Panc1 (cell line): ENCODE measurements at regions not wholly inside any gene's neighbourhood (a gene's known extent, or its start where the extent isn't known, plus 50 kb on each side); places are given as distances from the start of the nearest gene placed in this dataset.

Experiments used
- ATAC-seq: fragments of 200-7000 bp; cut with Tn5 transposase; 2 replicates; pipeline ENCODE4 v1.9.1; 2020; ENCODE audit warnings: mild to moderate bottlenecking, moderate library complexity
- BruUV-seq: library from RNA; stranded (reverse); fragments of 400-500 nt; replicated peaks from 2 replicates; lab custom pipeline; 2021; lab: Mats Ljungman, UMichigan
- CTCF ChIA-PET: fragments of 300-600 bp; sonication (Branson Sonifier 250); formaldehyde crosslinking; loops from one replicate; lab custom pipeline; 2022; ENCODE audit warnings: antibody characterized with exemption; lab: Charles Lee
- POLR2A ChIA-PET: fragments of 300-600 bp; sonication (Branson Sonifier 250); formaldehyde crosslinking; loops from one replicate; lab custom pipeline; 2022; ENCODE audit warnings: antibody characterized with exemption; lab: Charles Lee
- DNase-seq: peaks from one replicate; pipeline ENCODE4 v3.0.0-alpha.2; 2010; ENCODE audit warnings: low read depth, low spot score
- H3K27ac ChIP-seq: 2 replicates; pipeline ENCODE4 v1.5.1; 2011; ENCODE audit warnings: mild to moderate bottlenecking, low read length, inconsistent platforms
- H3K27me3 ChIP-seq: fragments of 200-500 bp; sonication (Bioruptor generic); 2 replicates; pipeline ENCODE4 v1.6.0; 2014; ENCODE audit warnings: low read length, inconsistent platforms; ENCODE audit not compliant: control insufficient read depth, insufficient read depth
- H3K36me3 ChIP-seq: fragments of 200-500 bp; sonication (Bioruptor generic); 2 replicates; pipeline ENCODE4 v1.5.1; 2014; ENCODE audit warnings: inconsistent platforms, mild to moderate bottlenecking, low read length, moderate library complexity; ENCODE audit not compliant: control insufficient read depth, insufficient read depth
- H3K4me1 ChIP-seq: 2 replicates; pipeline ENCODE4 v1.5.1; 2011; ENCODE audit warnings: inconsistent platforms, mild to moderate bottlenecking, low read length, moderate library complexity; ENCODE audit not compliant: control insufficient read depth, insufficient read depth
- H3K4me3 ChIP-seq, 2 experiments: 2 replicates each; pipeline ENCODE4 v1.5.1; 2011 to 2012; ENCODE audit warnings: low read depth in 2 of 2, low read length in 2 of 2, mild to moderate bottlenecking in 2 of 2, inconsistent platforms in 1 of 2, moderate library complexity in 1 of 2
- H3K9me3 ChIP-seq: fragments of 200-500 bp; sonication (Bioruptor generic); 2 replicates; pipeline ENCODE4 v1.5.1; 2014; ENCODE audit warnings: low read depth, mild to moderate bottlenecking, inconsistent platforms, low read length, moderate library complexity; ENCODE audit not compliant: control insufficient read depth, insufficient read depth
- POLR2AphosphoS5 ChIP-seq: IDR thresholded peaks from 2 replicates; pipeline ENCODE4 v1.6.1; 2012; ENCODE audit warnings: mild to moderate bottlenecking, low read depth, low read length, moderate library complexity
- REST ChIP-seq, 2 experiments: IDR thresholded peaks; 2 replicates each; pipeline ENCODE4 v1.6.1; 2011 to 2012; ENCODE audit warnings: low read depth in 2 of 2, control low read depth in 1 of 2, low read length in 1 of 2, mild to moderate bottlenecking in 1 of 2, moderate library complexity in 1 of 2; ENCODE audit not compliant: insufficient read depth in 1 of 2
- SIN3A ChIP-seq: IDR thresholded peaks from 2 replicates; pipeline ENCODE4 v1.6.1; 2012; ENCODE audit warnings: low read depth, mild to moderate bottlenecking, low read length, moderate library complexity, borderline replicate concordance; ENCODE audit not compliant: insufficient read depth
- TCF7L2 ChIP-seq: IDR thresholded peaks from 2 replicates; pipeline ENCODE4 v1.6.1; 2011; ENCODE audit warnings: mild to moderate bottlenecking, low read depth, low read length, inconsistent platforms
- in situ Hi-C: cut with HindIII; loops from 2 replicates; pipeline ENCODE4 v1.10.0; 2016; ENCODE audit warnings: low sequenced_read_pairs, low pct_unique_long_range_greater_than_20kb
- intact Hi-C: fragments of 100-400 bp; cut with micrococcal nuclease; formaldehyde crosslinking; loops from one replicate; pipeline ENCODE4 v1.10.0; 2022; ENCODE audit not compliant: unreplicated experiment
- TF ChIP-seq, protein P1 (sequence below): fragments of 450-650 bp; IDR thresholded peaks from 2 replicates; pipeline ENCODE4 v1.5.1; 2017; ENCODE audit warnings: mild to moderate bottlenecking

DNA sequence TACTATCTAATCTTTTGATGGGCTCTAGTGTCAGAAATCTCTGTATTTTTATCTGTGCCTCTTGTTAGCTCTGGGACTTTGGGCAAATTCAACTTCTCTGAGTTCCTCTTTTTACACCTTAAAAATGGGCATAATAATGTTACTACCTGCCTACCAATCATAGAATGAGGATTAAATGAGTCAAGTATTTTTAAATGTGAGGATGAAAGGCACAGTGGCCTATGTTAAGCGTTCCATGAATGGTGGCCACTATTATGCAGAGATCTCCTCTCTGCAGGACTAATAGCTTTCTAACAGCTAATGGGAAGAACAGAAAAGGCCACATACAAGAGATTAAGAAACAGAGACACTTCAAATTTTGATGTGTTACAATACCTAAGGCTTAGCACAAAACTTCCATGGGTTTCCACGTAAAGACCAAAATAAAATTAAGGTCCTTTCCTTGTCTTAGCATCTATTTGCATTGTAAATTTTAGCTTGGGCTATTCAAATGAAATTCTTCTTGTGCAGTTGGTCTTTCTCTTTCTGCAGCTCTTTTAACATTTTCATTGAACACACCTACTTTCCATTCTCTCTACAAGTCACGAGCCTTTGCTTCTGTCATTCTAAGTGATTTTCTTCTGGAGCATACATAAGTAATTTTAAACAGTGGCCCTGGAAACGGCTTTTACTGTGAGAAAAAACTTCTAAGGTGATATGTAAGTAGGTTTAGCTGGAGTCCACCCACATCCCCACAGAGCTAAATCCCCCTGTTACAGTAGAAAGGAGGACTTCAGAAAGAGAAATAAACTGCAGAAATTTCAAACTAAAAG, 117.9 kb upstream of the MED14 start:
- intact Hi-C loops = no loop called here
- Histone ChIP-seq H3K4me3 (no peak overlapping the region), H3K27me3 (no peaks in the 10 kb centered on the region), H3K36me3 (no peaks in the 10 kb centered on the region), H3K9me3 (no peaks in the 10 kb centered on the region), H3K27ac (no peak overlapping the region), H3K4me1 (no peaks in the 10 kb centered on the region)
- no peak for TF ChIP-seq POLR2AphosphoS5
- TF ChIP-seq REST (IDR thresholded peaks at IDR 0.05; ENCODE audit: insufficient read depth in 1 of 2, low read depth in 2 of 2, low read length in 1 of 2) = no peak
- no TSS peak for BruUV-seq
- ATAC-seq (no peak), DNase-seq (no peak)
- in situ Hi-C loops = no loop called here
- ChIA-PET CTCF (no interaction called here), POLR2A (no interaction called here)

DNA sequence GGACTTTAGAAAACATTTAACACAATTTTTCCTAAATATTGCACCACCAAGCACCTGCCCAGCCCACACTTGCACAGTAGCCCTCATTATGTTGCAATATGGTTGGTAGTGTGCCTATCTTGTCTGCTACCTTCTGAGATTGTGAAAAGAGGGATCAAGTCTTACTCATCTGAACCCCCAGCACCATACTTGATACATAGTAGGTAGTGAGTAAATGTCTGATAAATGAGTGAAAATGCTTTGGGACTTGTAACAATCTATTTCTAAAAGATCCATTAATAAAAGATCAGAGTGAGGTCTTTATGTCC, 118.4 kb upstream of the MED14 start:
- H3K4me1 ChIP-seq = no peaks in the 10 kb centered on the region
- H3K27ac ChIP-seq = no peak overlapping the region
- ChIA-PET CTCF (no interaction called here), POLR2A (no interaction called here)
- no peak for TF ChIP-seq POLR2AphosphoS5
- TF ChIP-seq, protein P1, sequence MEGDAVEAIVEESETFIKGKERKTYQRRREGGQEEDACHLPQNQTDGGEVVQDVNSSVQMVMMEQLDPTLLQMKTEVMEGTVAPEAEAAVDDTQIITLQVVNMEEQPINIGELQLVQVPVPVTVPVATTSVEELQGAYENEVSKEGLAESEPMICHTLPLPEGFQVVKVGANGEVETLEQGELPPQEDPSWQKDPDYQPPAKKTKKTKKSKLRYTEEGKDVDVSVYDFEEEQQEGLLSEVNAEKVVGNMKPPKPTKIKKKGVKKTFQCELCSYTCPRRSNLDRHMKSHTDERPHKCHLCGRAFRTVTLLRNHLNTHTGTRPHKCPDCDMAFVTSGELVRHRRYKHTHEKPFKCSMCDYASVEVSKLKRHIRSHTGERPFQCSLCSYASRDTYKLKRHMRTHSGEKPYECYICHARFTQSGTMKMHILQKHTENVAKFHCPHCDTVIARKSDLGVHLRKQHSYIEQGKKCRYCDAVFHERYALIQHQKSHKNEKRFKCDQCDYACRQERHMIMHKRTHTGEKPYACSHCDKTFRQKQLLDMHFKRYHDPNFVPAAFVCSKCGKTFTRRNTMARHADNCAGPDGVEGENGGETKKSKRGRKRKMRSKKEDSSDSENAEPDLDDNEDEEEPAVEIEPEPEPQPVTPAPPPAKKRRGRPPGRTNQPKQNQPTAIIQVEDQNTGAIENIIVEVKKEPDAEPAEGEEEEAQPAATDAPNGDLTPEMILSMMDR = no peak
- TF ChIP-seq SIN3A = no peak
- TF ChIP-seq TCF7L2 = no peak
- TF ChIP-seq REST (IDR thresholded peaks at IDR 0.05; ENCODE audit: insufficient read depth in 1 of 2, low read depth in 2 of 2, low read length in 1 of 2) = no peak
- H3K27me3 ChIP-seq = no peaks in the 10 kb centered on the region
- H3K4me3 ChIP-seq = no peak overlapping the region
- H3K36me3 ChIP-seq = no peaks in the 10 kb centered on the region
- in situ Hi-C loops = no loop called here
- no TSS peak for BruUV-seq
- DNase-seq = no peak
- no peak for ATAC-seq
- no peaks in the 10 kb centered on the region for H3K9me3 ChIP-seq
- intact Hi-C loops = no loop called here
